OCI-LY3 (cell line): ENCODE measurements at regions not wholly inside any gene's neighbourhood (a gene's known extent, or its start where the extent isn't known, plus 50 kb on each side); places are given as distances from the start of the nearest gene placed in this dataset.

ENCODE experiments used
- H2AFZ ChIP-seq: fragments of 200-600, 300-600 bp; shearing (Covaris generic); 2 replicates; pipeline ENCODE4 v1.6.0; 2014; ENCODE audit warnings: antibody characterized with exemption, low read depth, low read length
- H3K27ac ChIP-seq: fragments of 200-600, 300-600 bp; sonication (generic); 2 replicates; pipeline ENCODE4 v1.5.1; 2014; ENCODE audit warnings: mild to moderate bottlenecking, low read length, moderate library complexity, mixed read lengths
- H3K27me3 ChIP-seq: fragments of 200-600, 300-600 bp; sonication (generic); 2 replicates; pipeline ENCODE4 v1.6.1; 2014; ENCODE audit warnings: low read depth, low read length, mixed read lengths
- H3K36me3 ChIP-seq: fragments of 200-600, 300-600 bp; sonication (generic); replicated peaks from 2 replicates; pipeline ENCODE3; 2014; ENCODE audit warnings: low read depth, low read length, mixed read lengths
- H3K4me1 ChIP-seq: fragments of 300-600, 200-600 bp; sonication (generic); 2 replicates; pipeline ENCODE4 v1.6.1; 2014; ENCODE audit warnings: low read length, mixed read lengths
- H3K4me2 ChIP-seq: fragments of 200-600, 300-600 bp; sonication (generic); 2 replicates; pipeline ENCODE4 v1.6.1; 2014; ENCODE audit warnings: low read length, mixed read lengths
- H3K4me3 ChIP-seq: fragments of 300-600, 200-600 bp; sonication (generic); 2 replicates; pipeline ENCODE4 v1.5.1; 2014; ENCODE audit warnings: antibody characterized with exemption, mild to moderate bottlenecking, low read length, moderate library complexity
- H3K79me2 ChIP-seq: fragments of 300-600, 200-600 bp; shearing (Covaris generic); 2 replicates; pipeline ENCODE4 v1.6.1; 2014; ENCODE audit warnings: mild to moderate bottlenecking, low read length, mixed read lengths
- H3K9ac ChIP-seq: fragments of 300-600, 200-600 bp; shearing (Covaris generic); 2 replicates; pipeline ENCODE4 v1.6.0; 2014; ENCODE audit warnings: mild to moderate bottlenecking, low read length, moderate library complexity
- H3K9me3 ChIP-seq: fragments of 200-600, 300-600 bp; shearing (Covaris generic); 2 replicates; pipeline ENCODE4 v1.6.1; 2014; ENCODE audit warnings: low read length, mixed read lengths; ENCODE audit not compliant: insufficient read depth
- H4K20me1 ChIP-seq: fragments of 200-600, 300-600 bp; sonication (generic); 2 replicates; pipeline ENCODE4 v1.6.1; 2016; ENCODE audit warnings: low read length, mixed read lengths; ENCODE audit not compliant: insufficient read depth
- EZH2phosphoT487 ChIP-seq: fragments of 200-600 bp; shearing (Covaris generic); IDR thresholded peaks from 2 replicates; pipeline ENCODE4 v1.6.1; 2018; ENCODE audit warnings: antibody characterized with exemption, mixed run types, low read depth
- TF ChIP-seq, protein P1 (sequence below): fragments of 200-600, 300-600 bp; sonication (generic); IDR thresholded peaks from 2 replicates; pipeline ENCODE4 v1.5.1; 2014; ENCODE audit warnings: antibody characterized with exemption, low read length, low read depth

DNA sequence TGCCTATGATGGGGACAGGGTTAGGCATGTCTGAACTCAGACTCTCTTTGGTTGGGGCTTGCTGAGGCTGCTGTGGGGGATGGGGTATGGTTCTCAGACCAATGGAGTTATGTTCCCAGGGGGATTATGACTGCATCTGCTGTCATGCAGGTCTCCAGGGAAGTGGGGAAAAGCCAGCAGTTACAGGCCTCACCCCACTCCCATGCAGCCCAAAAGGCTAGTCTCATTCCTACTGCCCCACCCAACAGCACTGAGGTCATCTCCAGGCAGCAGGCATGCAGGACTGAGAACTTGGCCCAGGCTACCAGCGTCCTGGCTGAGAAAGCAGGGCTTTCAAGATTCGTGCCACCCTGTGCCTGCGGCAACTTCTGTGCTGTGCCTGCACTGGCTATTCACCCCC is 373.3 kb downstream of the HTR7 start:
- H4K20me1 ChIP-seq, result no peaks in the 10 kb centered on the region
- H3K79me2 ChIP-seq, result no peaks in the 10 kb centered on the region
- H3K4me3 ChIP-seq, result no peak overlapping the region
- no peaks in the 10 kb centered on the region for H3K9me3 ChIP-seq
- no peak overlapping the region for H3K4me2 ChIP-seq
- H2AFZ ChIP-seq, result no peak overlapping the region
- H3K27me3 ChIP-seq, result no peaks in the 10 kb centered on the region
- no peak overlapping the region for H3K9ac ChIP-seq
- H3K36me3 ChIP-seq, result no peaks in the 10 kb centered on the region
- no peak overlapping the region for H3K27ac ChIP-seq
- H3K4me1 ChIP-seq, result no peaks in the 10 kb centered on the region
- TF ChIP-seq, protein P1, sequence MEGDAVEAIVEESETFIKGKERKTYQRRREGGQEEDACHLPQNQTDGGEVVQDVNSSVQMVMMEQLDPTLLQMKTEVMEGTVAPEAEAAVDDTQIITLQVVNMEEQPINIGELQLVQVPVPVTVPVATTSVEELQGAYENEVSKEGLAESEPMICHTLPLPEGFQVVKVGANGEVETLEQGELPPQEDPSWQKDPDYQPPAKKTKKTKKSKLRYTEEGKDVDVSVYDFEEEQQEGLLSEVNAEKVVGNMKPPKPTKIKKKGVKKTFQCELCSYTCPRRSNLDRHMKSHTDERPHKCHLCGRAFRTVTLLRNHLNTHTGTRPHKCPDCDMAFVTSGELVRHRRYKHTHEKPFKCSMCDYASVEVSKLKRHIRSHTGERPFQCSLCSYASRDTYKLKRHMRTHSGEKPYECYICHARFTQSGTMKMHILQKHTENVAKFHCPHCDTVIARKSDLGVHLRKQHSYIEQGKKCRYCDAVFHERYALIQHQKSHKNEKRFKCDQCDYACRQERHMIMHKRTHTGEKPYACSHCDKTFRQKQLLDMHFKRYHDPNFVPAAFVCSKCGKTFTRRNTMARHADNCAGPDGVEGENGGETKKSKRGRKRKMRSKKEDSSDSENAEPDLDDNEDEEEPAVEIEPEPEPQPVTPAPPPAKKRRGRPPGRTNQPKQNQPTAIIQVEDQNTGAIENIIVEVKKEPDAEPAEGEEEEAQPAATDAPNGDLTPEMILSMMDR, result no peak
- TF ChIP-seq EZH2phosphoT487, result no peak

DNA sequence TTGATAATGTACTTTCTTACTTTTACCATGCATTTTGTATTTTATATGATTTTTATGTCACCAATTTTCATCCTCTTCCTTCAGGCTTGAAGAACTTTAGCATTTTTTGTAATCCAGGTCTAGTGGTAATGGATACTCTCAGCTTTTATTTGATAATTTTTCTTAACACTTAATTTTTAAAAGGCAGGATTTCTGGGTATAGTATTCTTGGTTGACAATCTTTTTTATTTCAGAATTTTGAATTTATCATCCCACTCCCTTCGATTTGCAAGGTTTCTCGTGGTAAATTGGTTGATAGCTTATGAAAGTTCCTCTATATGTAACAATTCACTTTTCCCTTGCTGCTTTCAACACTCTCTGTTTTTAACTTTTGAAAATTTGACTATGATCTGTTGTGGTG is 363.7 kb downstream of the HTR7 start:
- no peaks in the 10 kb centered on the region for H4K20me1 ChIP-seq
- no peak overlapping the region for H2AFZ ChIP-seq
- no peaks in the 10 kb centered on the region for H3K27me3 ChIP-seq
- no peak overlapping the region for H3K27ac ChIP-seq
- TF ChIP-seq EZH2phosphoT487, result no peak
- TF ChIP-seq, protein P1, result no peak
- H3K4me3 ChIP-seq, result no peak overlapping the region
- H3K36me3 ChIP-seq, result no peaks in the 10 kb centered on the region
- H3K79me2 ChIP-seq, result no peaks in the 10 kb centered on the region
- H3K4me1 ChIP-seq, result no peaks in the 10 kb centered on the region
- H3K9me3 ChIP-seq, result peaks cover 6% of the 10 kb centered on the region; the same call in 1 of the 2 replicates
- H3K4me2 ChIP-seq, result no peak overlapping the region
- H3K9ac ChIP-seq, result no peak overlapping the region

- Histone ChIP-seq H4K20me1 (no peaks in the 10 kb centered on the region), H3K79me2 (no peaks in the 10 kb centered on the region), H3K9ac (no peak overlapping the region), H3K4me1 (peaks cover 13% of the 10 kb centered on the region; the same call in 1 of the 2 replicates), H3K4me2 (no peak overlapping the region), H3K36me3 (no peaks in the 10 kb centered on the region), H3K4me3 (no peak overlapping the region), H3K9me3 (no peaks in the 10 kb centered on the region), H3K27ac (no peak overlapping the region), H3K27me3 (no peaks in the 10 kb centered on the region), H2AFZ (no peak overlapping the region)
- TF ChIP-seq, protein P1, result no peak
- TF ChIP-seq EZH2phosphoT487, result no peak
These were observed 353.7 kb downstream of the HTR7 start for GRCh38 chr10:90504172-90504571.

DNA sequence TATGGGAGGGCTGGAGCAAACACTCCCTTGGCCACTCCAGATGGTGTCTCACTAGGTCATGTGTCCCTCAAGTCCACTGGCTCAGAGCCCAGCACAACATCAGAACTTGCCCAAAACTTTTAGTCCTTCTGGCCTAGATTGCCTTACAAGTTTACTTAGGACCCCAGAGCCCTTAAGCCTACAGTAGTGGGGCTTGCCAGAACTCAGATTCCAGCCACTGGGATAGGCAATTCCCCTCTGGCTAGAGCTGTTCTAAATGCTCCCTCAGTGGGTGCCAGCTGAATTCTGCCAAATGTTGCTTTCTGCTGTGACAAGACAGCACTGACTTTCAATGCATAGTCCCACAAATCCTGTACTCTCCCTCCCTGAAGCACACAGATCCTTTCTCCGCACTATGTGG is 331.1 kb downstream of the HTR7 start:
- no peaks in the 10 kb centered on the region for H4K20me1 ChIP-seq
- no peaks in the 10 kb centered on the region for H3K4me1 ChIP-seq
- no peaks in the 10 kb centered on the region for H3K9me3 ChIP-seq
- no peaks in the 10 kb centered on the region for H3K27me3 ChIP-seq
- H3K9ac ChIP-seq, result no peak overlapping the region
- TF ChIP-seq, protein P1, result no peak
- no peak for TF ChIP-seq EZH2phosphoT487
- H3K4me3 ChIP-seq, result no peak overlapping the region
- H3K36me3 ChIP-seq, result no peaks in the 10 kb centered on the region
- no peak overlapping the region for H2AFZ ChIP-seq
- no peak overlapping the region for H3K4me2 ChIP-seq
- H3K79me2 ChIP-seq, result no peaks in the 10 kb centered on the region
- no peak overlapping the region for H3K27ac ChIP-seq
